T-helper 2 cell treated with Interferon-gamma antibody and Interleukin-4, amounts not matched to agents 5 μg/mL and 100 μg/mL, for 36 hours (primary cell): ENCODE measurements at regions not wholly inside any gene's neighbourhood (a gene's known extent, or its start where the extent isn't known, plus 50 kb on each side); places are given as distances from the start of the nearest gene placed in this dataset.
"Not testable (repeated sequence)": the region's sequence is repeated elsewhere in the genome, so short reads cannot be mapped to it uniquely, and the experiment has no call there.

Experiments used
- DNase-seq: peaks from one replicate; pipeline ENCODE4 v3.0.0; 2021; ENCODE audit warnings: low spot score
- H3K27ac Mint-ChIP-seq: one replicate; pipeline ENCODE4 v1.8.0; 2021; ENCODE audit warnings: mild to moderate bottlenecking, mixed read lengths
- H3K27me3 Mint-ChIP-seq: one replicate; pipeline ENCODE4 v1.8.0; 2021; ENCODE audit warnings: low read depth, mixed read lengths
- H3K36me3 Mint-ChIP-seq: one replicate; pipeline ENCODE4 v1.8.0; 2021; ENCODE audit warnings: low read depth, mixed read lengths
- H3K4me1 Mint-ChIP-seq: one replicate; pipeline ENCODE4 v1.8.0; 2021; ENCODE audit warnings: low read depth, mixed read lengths
- H3K4me3 Mint-ChIP-seq: one replicate; pipeline ENCODE4 v1.8.0; 2022; ENCODE audit warnings: mild to moderate bottlenecking, moderate library complexity, mixed read lengths
- H3K9me3 Mint-ChIP-seq: one replicate; pipeline ENCODE4 v1.8.0; 2021; ENCODE audit warnings: mixed read lengths

GRCh38 chr7:119561751-119562150 is 711.2 kb upstream of the KCND2 start:
- no peak overlapping the region for H3K27ac Mint-ChIP-seq
- no peak overlapping the region for H3K4me3 Mint-ChIP-seq
- H3K27me3 Mint-ChIP-seq, result no peaks in the 10 kb centered on the region
- H3K36me3 Mint-ChIP-seq, result no peaks in the 10 kb centered on the region
- peaks cover 15% of the 10 kb centered on the region for H3K9me3 Mint-ChIP-seq
- no peak for DNase-seq
- no peaks in the 10 kb centered on the region for H3K4me1 Mint-ChIP-seq

- Mint-ChIP-seq H3K4me1 (no peaks in the 10 kb centered on the region), H3K9me3 (peaks cover 15% of the 10 kb centered on the region), H3K4me3 (no peak overlapping the region), H3K36me3 (no peaks in the 10 kb centered on the region), H3K27ac (no peak overlapping the region), H3K27me3 (no peaks in the 10 kb centered on the region)
- DNase-seq, result no peak
Measured at GRCh38 chr7:119562839-119563238, 710.1 kb upstream of the KCND2 start.

GRCh38 chr7:119571666-119572065 is 701.3 kb upstream of the KCND2 start:
- H3K27ac Mint-ChIP-seq, result no peak overlapping the region
- peaks cover 11% of the 10 kb centered on the region for H3K9me3 Mint-ChIP-seq
- no peak overlapping the region for H3K4me3 Mint-ChIP-seq
- H3K4me1 Mint-ChIP-seq, result no peaks in the 10 kb centered on the region
- no peaks in the 10 kb centered on the region for H3K27me3 Mint-ChIP-seq
- no peak for DNase-seq
- H3K36me3 Mint-ChIP-seq, result no peaks in the 10 kb centered on the region

- peaks cover 11% of the 10 kb centered on the region for H3K9me3 Mint-ChIP-seq
- H3K4me3 Mint-ChIP-seq, result no peak overlapping the region
Measured at GRCh38 chr7:119572132-119572531, 700.8 kb upstream of the KCND2 start.

GRCh38 chr7:119572541-119572940 is 700.4 kb upstream of the KCND2 start:
- Mint-ChIP-seq H3K4me1 (no peaks in the 10 kb centered on the region), H3K4me3 (no peak overlapping the region), H3K27ac (no peak overlapping the region), H3K36me3 (no peaks in the 10 kb centered on the region), H3K27me3 (no peaks in the 10 kb centered on the region), H3K9me3 (peaks cover 11% of the 10 kb centered on the region)
- DNase-seq, result no peak

More at GRCh38 chr7:119572132-119572531, 700.8 kb upstream of the KCND2 start:
- no peak for DNase-seq
- H3K27ac Mint-ChIP-seq, result no peak overlapping the region
- no peaks in the 10 kb centered on the region for H3K4me1 Mint-ChIP-seq
- no peaks in the 10 kb centered on the region for H3K27me3 Mint-ChIP-seq
- H3K36me3 Mint-ChIP-seq, result no peaks in the 10 kb centered on the region

- Mint-ChIP-seq H3K27me3 (no peaks in the 10 kb centered on the region), H3K27ac (no peak overlapping the region), H3K4me3 (no peak overlapping the region), H3K9me3 (peaks cover 11% of the 10 kb centered on the region), H3K36me3 (no peaks in the 10 kb centered on the region), H3K4me1 (no peaks in the 10 kb centered on the region)
- DNase-seq, result no peak
Measured at GRCh38 chr7:119578116-119578515, 694.9 kb upstream of the KCND2 start.

- H3K4me1 Mint-ChIP-seq, result no peaks in the 10 kb centered on the region
- H3K4me3 Mint-ChIP-seq, result no peak overlapping the region
- H3K36me3 Mint-ChIP-seq, result no peaks in the 10 kb centered on the region
- peaks cover 11% of the 10 kb centered on the region for H3K9me3 Mint-ChIP-seq
- H3K27ac Mint-ChIP-seq, result no peak overlapping the region
- H3K27me3 Mint-ChIP-seq, result no peaks in the 10 kb centered on the region
- DNase-seq, result no peak
Measured at GRCh38 chr7:119594956-119595355, 678.0 kb upstream of the KCND2 start.

- H3K27me3 Mint-ChIP-seq, result no peaks in the 10 kb centered on the region
- no peak overlapping the region for H3K27ac Mint-ChIP-seq
- peaks cover 22% of the 10 kb centered on the region for H3K9me3 Mint-ChIP-seq
- no peaks in the 10 kb centered on the region for H3K36me3 Mint-ChIP-seq
- no peaks in the 10 kb centered on the region for H3K4me1 Mint-ChIP-seq
- H3K4me3 Mint-ChIP-seq, result no peak overlapping the region
- no peak for DNase-seq
Measured at GRCh38 chr7:119596651-119597050, 676.3 kb upstream of the KCND2 start.

- no peak for DNase-seq
- Mint-ChIP-seq H3K27me3 (no peaks in the 10 kb centered on the region), H3K9me3 (peaks cover 37% of the 10 kb centered on the region), H3K4me3 (no peak overlapping the region), H3K27ac (no peak overlapping the region), H3K36me3 (no peaks in the 10 kb centered on the region), H3K4me1 (no peaks in the 10 kb centered on the region)
Measured at GRCh38 chr7:119606297-119606696, 666.7 kb upstream of the KCND2 start.

- no peaks in the 10 kb centered on the region for H3K36me3 Mint-ChIP-seq
- H3K9me3 Mint-ChIP-seq, result peaks cover 30% of the 10 kb centered on the region
- no peak overlapping the region for H3K4me3 Mint-ChIP-seq
- no peak overlapping the region for H3K27ac Mint-ChIP-seq
- no peaks in the 10 kb centered on the region for H3K4me1 Mint-ChIP-seq
- H3K27me3 Mint-ChIP-seq, result no peaks in the 10 kb centered on the region
- no peak for DNase-seq
Measured at GRCh38 chr7:119620769-119621168, 652.2 kb upstream of the KCND2 start.

GRCh38 chr7:119623427-119623826 is 649.5 kb upstream of the KCND2 start:
- Mint-ChIP-seq H3K27me3 (no peaks in the 10 kb centered on the region), H3K36me3 (no peaks in the 10 kb centered on the region), H3K9me3 (peaks cover 13% of the 10 kb centered on the region), H3K4me3 (no peak overlapping the region), H3K4me1 (no peaks in the 10 kb centered on the region), H3K27ac (no peak overlapping the region)
- no peak for DNase-seq

GRCh38 chr7:119630406-119630969 is 642.5 kb upstream of the KCND2 start:
- no peaks in the 10 kb centered on the region for H3K27me3 Mint-ChIP-seq
- no peak overlapping the region for H3K27ac Mint-ChIP-seq
- no peak for DNase-seq
- H3K4me1 Mint-ChIP-seq, result no peaks in the 10 kb centered on the region
- H3K36me3 Mint-ChIP-seq, result no peaks in the 10 kb centered on the region
- H3K4me3 Mint-ChIP-seq, result no peak overlapping the region
- no peaks in the 10 kb centered on the region for H3K9me3 Mint-ChIP-seq

GRCh38 chr7:119633812-119634211 is 639.2 kb upstream of the KCND2 start:
- not testable (repeated sequence) for H3K36me3 Mint-ChIP-seq, DNase-seq, H3K4me1 Mint-ChIP-seq, H3K27ac Mint-ChIP-seq, H3K27me3 Mint-ChIP-seq, H3K4me3 Mint-ChIP-seq
- peaks cover 23% of the 10 kb centered on the region for H3K9me3 Mint-ChIP-seq

GRCh38 chr7:119640326-119640725 is 632.6 kb upstream of the KCND2 start:
- Mint-ChIP-seq H3K4me1 (no peaks in the 10 kb centered on the region), H3K36me3 (no peaks in the 10 kb centered on the region)

GRCh38 chr7:119640861-119641260 is 632.1 kb upstream of the KCND2 start:
- Mint-ChIP-seq H3K4me1 (no peaks in the 10 kb centered on the region), H3K4me3 (no peak overlapping the region), H3K36me3 (no peaks in the 10 kb centered on the region), H3K27me3 (no peaks in the 10 kb centered on the region), H3K27ac (no peak overlapping the region), H3K9me3 (peaks cover 51% of the 10 kb centered on the region)
- no peak for DNase-seq

More at GRCh38 chr7:119640326-119640725, 632.6 kb upstream of the KCND2 start:
- H3K4me3 Mint-ChIP-seq, result no peak overlapping the region
- H3K27me3 Mint-ChIP-seq, result no peaks in the 10 kb centered on the region
- DNase-seq, result no peak
- H3K9me3 Mint-ChIP-seq, result peaks cover 51% of the 10 kb centered on the region
- H3K27ac Mint-ChIP-seq, result no peak overlapping the region
